Caki2 (cell line): ENCODE measurements at regions not wholly inside any gene's neighbourhood (a gene's known extent, or its start where the extent isn't known, plus 50 kb on each side); places are given as distances from the start of the nearest gene placed in this dataset.
A peak's percentile ranks its signal among the peaks of the same experiment; 100 is the strongest.

ENCODE experiments used
- DNase-seq: peaks from one replicate; pipeline ENCODE4 v3.0.0-alpha.2; 2015; ENCODE audit warnings: low read depth
- in situ Hi-C: cut with HindIII; loops from 2 replicates; pipeline ENCODE4 v1.10.0; 2016; ENCODE audit warnings: low sequenced_read_pairs, low pct_unique_long_range_greater_than_20kb, mixed read lengths

DNA sequence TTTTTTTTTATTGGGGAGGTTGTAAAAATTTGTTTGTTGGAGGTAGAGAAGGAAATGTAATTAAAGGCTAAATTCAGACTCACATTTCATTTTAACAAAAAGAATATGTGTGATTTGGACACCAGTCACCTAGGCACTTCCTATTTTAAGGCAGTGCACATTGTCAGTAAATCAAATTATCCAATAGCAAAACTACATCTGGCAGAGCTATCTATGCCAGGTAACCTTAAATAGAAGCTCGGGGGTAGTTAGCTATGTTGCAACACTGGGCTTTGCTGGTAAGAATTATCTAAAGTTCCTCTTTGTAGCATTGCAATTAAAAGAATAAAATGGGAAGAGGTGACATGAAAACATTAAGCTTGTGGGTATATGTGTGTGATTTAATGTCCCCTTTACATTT, 1064.4 kb upstream of the ZEB2 start:
- no peak for DNase-seq
- in situ Hi-C loops = no loop called here

DNA sequence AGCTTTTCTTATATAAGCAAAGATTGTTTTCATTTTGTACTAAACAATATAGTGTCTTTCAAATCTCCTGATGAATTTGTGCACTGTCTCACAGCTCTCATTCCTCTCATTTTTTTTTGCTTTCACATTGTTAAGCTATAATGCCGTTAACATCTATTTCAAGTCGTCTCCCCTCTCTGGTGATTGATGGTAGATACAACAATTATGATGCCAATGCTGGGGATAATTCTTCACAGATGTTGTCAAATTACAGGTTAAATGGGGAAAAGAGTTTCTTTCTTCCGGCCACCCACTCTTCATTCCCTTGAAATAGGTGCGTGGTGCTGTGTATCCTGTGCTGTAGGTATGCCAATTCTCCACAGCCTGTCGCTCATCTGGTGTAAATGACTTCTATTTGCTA, 1053.7 kb upstream of the ZEB2 start:
- in situ Hi-C loops = no loop called here
- DNase-seq = no peak

DNA sequence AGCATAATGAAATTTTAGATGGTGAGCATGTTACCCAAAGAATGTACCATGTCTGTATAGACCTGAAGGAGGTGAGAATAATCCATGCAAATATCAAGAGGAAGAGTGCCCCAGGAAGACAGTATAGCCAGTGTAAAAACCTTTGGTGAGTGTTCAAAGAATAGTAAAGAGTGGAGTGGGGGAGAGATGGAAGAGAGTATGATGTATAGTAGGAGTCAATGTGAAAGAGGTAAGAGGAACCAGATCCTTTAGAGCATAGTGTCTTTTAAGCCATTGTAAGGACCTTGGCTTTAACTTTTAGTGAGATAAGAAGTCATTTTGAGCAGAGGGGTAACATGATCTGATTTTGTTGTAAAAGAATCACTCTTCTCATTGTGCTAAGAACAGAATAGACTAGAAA, 1052.3 kb upstream of the ZEB2 start:
- DNase-seq = no peak
- in situ Hi-C loops = no loop called here

DNA sequence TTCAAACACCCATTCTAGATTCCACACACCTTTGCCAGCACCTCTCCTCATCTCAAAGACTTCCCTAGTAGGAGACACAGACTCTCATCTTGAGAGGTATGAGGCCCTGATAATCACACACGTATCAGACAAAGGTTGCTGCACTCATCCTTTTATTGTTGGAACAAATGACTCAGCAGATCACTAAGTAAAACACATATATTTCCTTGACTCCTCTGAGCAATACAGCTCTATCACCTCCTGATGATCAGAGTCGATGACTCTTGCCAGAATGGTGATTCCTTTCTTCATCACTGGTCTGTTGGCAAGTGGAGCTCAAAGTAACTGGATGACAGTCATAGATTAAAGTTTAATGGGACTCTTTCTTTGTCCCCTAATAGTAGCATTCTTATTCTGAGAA, 1049.2 kb upstream of the ZEB2 start:
- peak; percentile 8 for DNase-seq
- in situ Hi-C loops = no loop called here

DNA sequence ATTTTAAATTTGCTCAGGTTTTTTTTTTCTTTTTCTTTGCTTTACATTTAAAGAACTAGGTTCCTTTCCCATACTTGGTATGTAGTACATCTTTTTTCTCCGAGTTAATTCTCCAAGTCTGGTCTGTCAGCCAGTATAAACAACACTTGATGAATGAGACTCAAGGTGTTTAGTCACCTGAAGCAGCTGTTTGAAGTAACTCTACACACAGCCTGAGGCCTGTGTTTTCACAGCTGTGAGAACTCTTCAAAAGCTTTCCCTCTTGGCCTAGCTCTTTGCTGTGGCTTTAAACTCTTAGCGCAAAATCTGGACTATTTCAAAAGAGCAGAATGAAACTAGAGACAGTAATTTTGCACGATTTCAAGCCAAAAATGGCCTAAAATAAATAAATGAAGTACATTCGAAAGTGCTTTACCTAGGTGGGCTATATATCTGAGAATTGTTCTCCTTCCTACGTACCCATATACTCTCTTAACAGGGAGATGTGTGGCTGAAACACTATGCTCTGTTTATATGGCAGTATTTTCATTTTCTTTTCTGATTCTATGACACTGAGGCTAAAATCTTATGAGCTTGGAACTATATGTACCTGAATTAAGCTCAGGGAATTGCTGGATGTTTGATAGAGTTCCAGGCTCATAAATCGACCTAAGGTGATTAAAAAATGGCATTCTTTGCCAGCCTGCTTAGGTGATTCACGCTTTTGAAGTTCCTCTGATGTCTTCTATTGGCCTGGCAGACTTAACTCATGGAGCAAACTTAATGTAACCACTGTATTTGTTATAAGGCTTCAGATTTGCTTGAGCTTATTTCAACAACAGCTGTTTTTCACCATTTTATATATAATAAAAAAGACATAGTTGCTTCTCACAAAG, 1044.1 kb upstream of the ZEB2 start:
- in situ Hi-C loops = no loop called here
- DNase-seq = no peak

DNA sequence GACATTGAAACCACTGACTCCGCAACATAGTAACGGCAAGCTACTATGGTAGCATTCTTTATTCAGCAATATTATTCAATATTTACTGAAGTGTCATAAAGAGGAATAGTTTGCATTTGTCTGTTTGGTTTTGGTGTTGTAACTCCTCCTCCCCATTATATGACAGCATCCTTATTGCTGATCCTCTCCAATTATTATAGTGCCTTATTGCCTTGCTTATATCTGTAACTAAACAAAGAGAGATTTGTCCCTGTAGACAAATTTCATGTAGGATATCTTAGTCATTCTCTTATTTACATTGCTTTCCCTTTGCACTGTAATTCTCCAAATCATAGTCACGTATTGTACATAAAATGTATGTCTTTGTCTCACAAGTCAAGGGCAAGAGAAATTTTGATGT, 1041.2 kb upstream of the ZEB2 start:
- no peak for DNase-seq
- in situ Hi-C loops = no loop called here

DNA sequence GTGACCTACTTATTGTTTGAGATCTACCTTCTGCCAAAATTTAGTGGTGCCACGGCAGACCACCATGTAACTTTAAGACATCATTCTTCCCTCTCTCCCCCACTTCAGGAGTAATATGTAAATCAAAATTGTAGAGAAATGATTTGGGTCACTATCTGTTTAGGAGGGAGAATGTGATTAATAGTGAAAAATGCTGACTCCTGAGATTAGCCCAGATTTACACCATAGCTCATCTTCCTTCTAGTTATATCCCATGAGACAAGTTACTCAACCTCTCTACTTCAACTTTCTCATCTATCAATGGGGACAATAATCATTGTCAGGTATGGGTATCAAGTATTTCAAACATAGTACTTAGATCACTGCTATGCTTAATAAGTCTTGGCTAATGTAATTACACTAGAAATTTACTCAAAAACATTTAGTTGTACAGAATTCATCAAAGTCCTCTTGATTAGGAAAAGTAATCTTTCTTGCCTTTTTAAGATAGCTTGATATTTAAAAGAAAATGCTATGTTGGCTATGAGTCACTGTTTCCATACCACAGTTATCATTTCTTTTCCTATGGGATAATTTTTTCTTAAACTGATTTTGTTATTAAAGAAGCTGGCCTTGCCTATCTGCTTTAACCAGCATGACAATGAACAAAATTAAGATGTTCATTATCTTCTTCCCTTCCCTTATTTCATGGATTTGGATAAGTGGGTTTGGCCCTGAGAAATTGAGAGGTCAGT, 1038.9 kb upstream of the ZEB2 start:
- no peak for DNase-seq
- in situ Hi-C loops = no loop called here

DNA sequence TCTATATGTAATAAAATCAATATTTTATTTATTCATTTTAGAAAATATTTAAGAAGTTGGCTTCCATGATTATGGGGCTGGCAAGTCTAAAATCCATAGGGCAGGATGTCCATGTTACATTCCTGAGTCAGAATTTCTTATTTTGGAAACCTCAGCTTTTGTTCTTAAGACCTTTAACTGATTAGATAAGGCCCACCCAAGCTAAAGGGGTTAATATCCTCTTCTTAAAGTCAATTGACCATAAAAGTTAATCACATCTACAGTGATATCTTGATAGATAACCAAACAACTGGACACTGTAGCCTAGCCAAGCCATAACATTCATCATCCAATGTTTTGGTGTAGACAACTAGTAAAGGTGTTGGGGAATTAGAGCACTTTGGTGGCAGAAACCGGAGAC, 1035.4 kb upstream of the ZEB2 start:
- in situ Hi-C loops = no loop called here
- no peak for DNase-seq

DNA sequence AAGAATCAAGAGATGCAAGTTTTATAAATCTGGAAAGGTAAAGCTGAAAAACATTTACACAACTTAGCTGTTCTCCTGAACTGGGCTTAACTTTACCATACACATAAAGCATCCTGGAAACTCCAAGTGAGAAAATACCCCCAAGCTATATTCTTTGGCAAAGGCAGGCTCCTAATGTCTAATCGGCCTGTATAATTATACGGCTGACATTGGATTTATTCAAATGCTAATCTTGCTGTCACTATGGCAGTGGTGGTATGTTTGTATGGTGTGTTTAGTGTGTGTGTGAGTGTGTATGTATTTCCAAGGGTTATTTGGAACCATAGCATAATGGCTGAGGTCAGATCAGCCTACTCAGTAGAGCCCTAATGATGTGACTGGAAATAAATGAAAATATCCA, 1031.8 kb upstream of the ZEB2 start:
- no peak for DNase-seq
- in situ Hi-C loops = no loop called here

DNA sequence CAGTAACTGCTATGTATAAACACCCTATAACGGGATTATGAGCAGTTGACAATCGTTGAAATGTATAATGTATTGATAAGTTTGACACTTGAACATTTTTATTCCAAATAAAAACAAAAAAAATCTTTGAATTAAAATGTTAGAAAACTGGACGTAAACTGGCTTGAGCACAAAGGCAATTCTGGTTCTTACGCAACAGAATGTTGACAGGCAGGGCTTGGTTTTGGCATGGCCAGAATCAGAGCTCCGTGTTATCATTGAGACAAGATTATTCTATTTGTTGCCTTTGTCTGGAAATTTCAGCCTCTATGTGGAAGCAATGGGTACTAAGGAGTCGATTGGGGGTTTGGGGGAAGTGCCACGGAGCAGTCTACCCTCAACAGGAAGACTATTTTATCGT, 1028.6 kb upstream of the ZEB2 start:
- in situ Hi-C loops = no loop called here

DNA sequence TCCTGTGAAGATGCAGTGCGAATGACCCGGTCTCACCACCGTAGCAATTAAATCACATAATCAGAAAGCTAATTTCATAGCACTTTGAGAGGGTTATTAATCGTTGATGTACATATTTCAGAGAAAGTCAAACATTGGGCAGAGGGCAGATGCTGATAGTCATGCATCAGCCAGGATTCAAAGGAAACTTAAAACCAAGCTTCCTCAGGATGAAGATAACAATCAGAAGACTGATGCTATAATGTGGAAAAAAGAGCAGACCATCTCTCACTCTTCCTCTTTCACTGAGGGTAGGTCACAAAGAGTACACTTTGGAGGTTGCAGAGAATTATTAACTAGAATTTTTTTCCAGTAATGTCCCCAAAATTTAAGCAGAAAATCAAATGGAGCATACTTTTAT, 1027.7 kb upstream of the ZEB2 start:
- in situ Hi-C loops = no loop called here

More for the DNA sequence above, 1028.6 kb upstream of the ZEB2 start:
- no peak for DNase-seq

DNA sequence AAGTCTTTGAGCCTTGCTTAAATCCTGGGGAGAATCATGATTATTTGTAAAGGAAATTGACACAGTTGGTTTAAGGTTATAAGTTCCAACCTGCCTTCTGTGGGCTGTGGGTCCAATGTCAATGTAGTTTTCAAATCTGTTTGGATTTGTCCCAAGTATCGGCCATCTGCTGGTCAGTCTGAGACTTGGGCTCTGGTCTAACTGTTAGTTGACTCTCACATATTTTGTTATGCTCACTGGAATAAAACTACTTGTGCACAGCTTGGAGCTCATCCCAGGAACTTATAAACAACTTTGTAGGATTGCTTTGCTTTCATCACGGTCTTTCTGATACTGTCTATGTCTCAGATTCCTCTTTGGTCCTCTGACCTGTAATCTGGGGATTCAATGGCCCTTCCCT, 1026.2 kb upstream of the ZEB2 start:
- no peak for DNase-seq
- in situ Hi-C loops = no loop called here

More for the DNA sequence above, 1027.7 kb upstream of the ZEB2 start:
- no peak for DNase-seq

DNA sequence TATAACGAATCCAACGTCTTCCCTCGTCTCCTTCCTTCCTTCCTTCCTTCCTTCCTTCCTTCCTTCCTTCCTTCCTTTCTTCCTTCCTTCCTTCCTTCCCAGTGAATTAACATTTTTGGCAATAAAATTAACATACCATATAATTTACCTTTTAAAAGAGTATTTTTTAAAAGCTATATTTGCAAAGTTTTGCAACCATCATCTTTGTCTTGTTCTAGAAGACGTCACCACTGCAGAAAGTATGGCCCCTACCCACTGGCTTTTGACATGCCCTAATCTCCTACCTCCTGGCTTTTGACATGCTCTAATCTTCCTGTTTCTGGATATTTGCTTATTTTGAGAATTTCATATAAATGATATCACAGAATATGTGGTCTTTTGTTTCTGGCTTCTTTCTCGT, 1023.9 kb upstream of the ZEB2 start:
- DNase-seq = no peak
- in situ Hi-C loops = no loop called here

DNA sequence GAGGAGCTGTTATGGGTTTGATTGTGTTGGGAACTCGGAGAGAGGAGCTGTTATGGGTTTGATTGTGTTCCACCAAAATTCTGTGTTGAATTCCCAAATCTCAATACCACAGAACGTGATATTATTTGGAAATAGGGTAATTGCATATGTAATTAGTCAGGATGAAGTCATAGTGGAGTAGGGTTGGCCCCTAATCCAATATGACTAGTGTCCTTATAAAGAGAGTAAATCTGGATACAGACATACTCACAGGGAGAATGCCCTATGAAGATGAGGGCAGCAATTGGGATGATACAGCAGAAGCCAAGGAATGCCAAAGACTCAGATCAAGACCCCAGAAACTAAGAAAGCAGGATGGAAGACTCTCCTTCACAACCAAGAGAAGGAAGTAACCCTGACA, 1023.2 kb upstream of the ZEB2 start:
- no peak for DNase-seq
- in situ Hi-C loops = no loop called here

DNA sequence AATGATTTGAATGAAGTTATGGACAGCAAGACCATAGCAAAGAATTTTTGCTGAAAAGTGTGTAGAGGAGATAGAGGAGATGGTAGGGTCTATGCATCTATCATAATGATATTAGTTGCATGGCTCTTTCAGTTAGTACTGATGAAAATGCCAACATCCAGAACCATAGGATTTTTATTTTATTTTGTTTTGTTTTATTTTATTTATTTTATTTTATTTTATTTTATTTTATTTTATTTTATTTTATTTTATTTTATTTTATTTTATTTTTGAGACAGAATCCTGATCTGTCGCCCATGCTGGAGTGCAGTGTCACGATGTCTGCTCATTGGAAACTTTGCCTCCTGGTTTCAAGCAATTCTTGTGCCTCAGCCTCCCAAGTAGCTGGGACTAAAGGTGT, 1021.1 kb upstream of the ZEB2 start:
- no peak for DNase-seq
- in situ Hi-C loops = no loop called here

DNA sequence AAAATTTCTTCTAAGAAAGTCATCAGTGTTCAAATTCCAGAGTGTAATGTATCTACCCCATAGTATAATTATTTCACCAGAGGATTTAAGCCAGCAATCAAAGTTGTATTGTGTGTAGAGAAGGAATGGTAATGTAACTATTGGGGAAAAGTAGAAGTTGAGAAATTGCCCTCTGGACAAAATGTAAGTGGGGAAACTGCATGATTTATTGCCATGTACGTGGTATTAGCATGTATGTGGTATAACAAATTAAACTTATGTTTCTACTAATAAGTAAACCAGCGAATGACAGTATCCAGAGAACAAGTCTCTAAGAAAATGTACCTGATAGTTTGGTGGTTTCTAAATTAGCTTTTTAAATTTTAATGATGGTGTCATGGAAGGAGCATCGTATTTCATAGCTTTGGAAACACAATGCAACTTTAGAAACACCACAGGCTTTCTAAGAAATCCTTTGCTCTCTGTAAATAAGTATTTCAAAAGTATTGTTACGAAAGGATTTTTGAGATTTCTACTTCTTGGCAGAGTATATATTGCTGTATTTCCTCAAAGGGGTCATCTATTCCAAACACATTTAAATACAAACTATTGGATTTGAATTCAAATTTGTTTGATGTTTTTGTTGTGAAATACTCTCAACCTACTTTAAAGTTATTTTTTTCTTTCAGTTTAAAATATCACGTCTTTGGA, 1018.9 kb upstream of the ZEB2 start:
- no peak for DNase-seq
- in situ Hi-C loops = no loop called here

DNA sequence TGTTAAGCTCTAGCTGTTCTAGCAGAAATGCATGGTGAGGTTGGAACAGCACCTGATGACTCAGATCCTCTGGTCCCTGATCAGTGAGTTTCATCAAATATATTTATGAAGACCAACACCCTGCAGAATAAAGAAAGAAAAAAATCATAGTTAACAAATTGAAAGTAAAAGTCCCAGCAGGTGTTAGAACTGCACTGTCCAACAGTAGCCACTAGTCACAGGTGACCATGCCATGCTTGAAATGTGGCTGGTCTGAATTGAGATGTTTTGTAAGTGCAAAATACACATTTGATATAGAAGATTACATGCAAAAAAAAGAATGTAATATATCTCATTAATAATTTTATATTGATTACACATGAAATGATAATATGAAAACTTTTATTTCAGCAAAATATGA, 1010.7 kb upstream of the ZEB2 start:
- in situ Hi-C loops = no loop called here
- DNase-seq = no peak

DNA sequence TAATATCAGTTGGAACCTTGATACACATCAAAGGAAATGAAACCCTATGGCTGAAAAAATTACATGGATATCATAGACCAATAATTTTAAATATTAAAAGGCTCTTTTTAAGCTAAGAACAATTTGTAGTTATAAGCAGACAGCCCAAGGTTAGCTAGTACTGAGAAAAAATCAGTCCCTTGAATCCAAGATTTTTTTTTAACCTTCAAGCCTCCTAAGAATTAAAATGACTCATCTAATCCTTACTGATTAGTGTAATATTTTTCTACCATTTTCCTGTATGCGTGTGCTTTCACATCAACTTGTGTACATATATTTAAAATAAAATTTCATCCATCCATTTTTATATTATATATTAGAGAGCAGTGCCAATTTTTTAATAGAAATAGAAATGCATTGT, 1004.9 kb upstream of the ZEB2 start:
- in situ Hi-C loops = no loop called here
- DNase-seq = no peak

DNA sequence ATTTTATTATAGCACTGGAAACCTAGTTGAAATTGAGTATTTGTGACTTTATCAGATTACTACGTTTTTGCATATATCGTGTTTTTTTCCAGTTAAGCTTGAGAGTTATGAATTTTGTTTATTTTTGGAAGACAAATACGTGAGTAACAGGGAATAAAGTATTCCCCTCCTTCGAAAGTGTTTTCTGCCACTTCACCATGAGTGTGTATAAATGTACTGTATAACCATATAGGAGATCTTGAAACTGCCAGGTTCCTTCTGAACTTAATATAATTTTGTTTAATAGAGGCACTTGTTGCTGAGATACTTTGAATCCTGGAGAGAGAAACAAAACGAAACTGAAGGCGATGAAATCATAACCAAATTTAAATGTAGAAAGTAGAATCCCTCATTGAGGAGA, 1004.4 kb upstream of the ZEB2 start:
- in situ Hi-C loops = no loop called here
- no peak for DNase-seq
